Urinary bladder (tissue), 3 donors: ENCODE measurements at regions not wholly inside any gene's neighbourhood (a gene's known extent, or its start where the extent isn't known, plus 50 kb on each side); places are given as distances from the start of the nearest gene placed in this dataset.

ENCODE experiments used
- DNase-seq: peaks from one replicate; pipeline ENCODE4 v3.0.0-alpha.2; 2015; ENCODE audit errors: extremely low spot score
- H3K27ac ChIP-seq: one replicate; pipeline ENCODE4 v1.5.1; 2013; ENCODE audit warnings: low read depth, mild to moderate bottlenecking, moderate library complexity
- H3K36me3 ChIP-seq: one replicate; pipeline ENCODE4 v1.6.1; 2013; ENCODE audit warnings: mild to moderate bottlenecking, moderate library complexity; ENCODE audit not compliant: insufficient read depth
- H3K4me1 ChIP-seq: one replicate; pipeline ENCODE4 v1.6.1; 2013; ENCODE audit warnings: mild to moderate bottlenecking, moderate library complexity; ENCODE audit not compliant: insufficient read depth
- H3K4me3 ChIP-seq: one replicate; pipeline ENCODE4 v1.5.1; 2013; ENCODE audit warnings: low read depth, low read length
- WGBS: extraction: QIAGEN DNeasy Blood & Tissue Kit; methylation state at CpG from one replicate; pipeline ENCODE4 v1.1.7; 2013; 5-methylcytosine and 5-hydroxymethylcytosine counted together
- donor health status: healthy with polysubstance abuse.
- donor health status: healthy.

GRCh38 chr20:40313730-40314129, 375.3 kb downstream of the MAFB start:
- no peak for DNase-seq
- WGBS = 81% methylated on average over 2 of the region's 2 CpGs
- Histone ChIP-seq H3K36me3 (no peaks in the 10 kb centered on the region), H3K27ac (no peak overlapping the region), H3K4me1 (no peaks in the 10 kb centered on the region), H3K4me3 (no peak overlapping the region)

- Histone ChIP-seq H3K4me3 (no peak overlapping the region), H3K4me1 (no peaks in the 10 kb centered on the region), H3K36me3 (no peaks in the 10 kb centered on the region), H3K27ac (no peak overlapping the region)
- no peak for DNase-seq
- 79% methylated on average over 6 of the region's 6 CpGs for WGBS
Observed at GRCh38 chr20:40309731-40310130, 379.3 kb downstream of the MAFB start.

GRCh38 chr20:40307997-40308396, 381.0 kb downstream of the MAFB start:
- Histone ChIP-seq H3K4me1 (no peaks in the 10 kb centered on the region), H3K27ac (no peak overlapping the region), H3K4me3 (no peak overlapping the region), H3K36me3 (no peaks in the 10 kb centered on the region)
- DNase-seq = no peak
- 51% methylated on average over 7 of the region's 7 CpGs for WGBS

GRCh38 chr20:40307268-40307667, 381.8 kb downstream of the MAFB start:
- DNase-seq = no peak
- no peak overlapping the region for H3K27ac ChIP-seq
- no peak overlapping the region for H3K4me3 ChIP-seq
- no peaks in the 10 kb centered on the region for H3K4me1 ChIP-seq
- H3K36me3 ChIP-seq = no peaks in the 10 kb centered on the region
- 66% methylated on average over 3 of the region's 3 CpGs for WGBS

- Histone ChIP-seq H3K4me3 (no peak overlapping the region), H3K36me3 (no peaks in the 10 kb centered on the region), H3K4me1 (no peaks in the 10 kb centered on the region), H3K27ac (no peak overlapping the region)
- 88% methylated on average over 2 of the region's 2 CpGs for WGBS
- DNase-seq = no peak
Observed at GRCh38 chr20:40305303-40305702, 383.7 kb downstream of the MAFB start.

- no peak overlapping the region for H3K27ac ChIP-seq
- H3K4me1 ChIP-seq = no peaks in the 10 kb centered on the region
- no peak overlapping the region for H3K4me3 ChIP-seq
- no peaks in the 10 kb centered on the region for H3K36me3 ChIP-seq
- DNase-seq = no peak
- WGBS = 76% methylated on average over 5 of the region's 5 CpGs
Observed at GRCh38 chr20:40304119-40304613, 384.9 kb downstream of the MAFB start.

- H3K27ac ChIP-seq = no peak overlapping the region
- WGBS = 33% methylated on average over 1 of the region's 1 CpG
- no peaks in the 10 kb centered on the region for H3K36me3 ChIP-seq
- H3K4me3 ChIP-seq = no peak overlapping the region
- no peaks in the 10 kb centered on the region for H3K4me1 ChIP-seq
- no peak for DNase-seq
Observed at GRCh38 chr20:40294747-40295146, 394.3 kb downstream of the MAFB start.

- no peak for DNase-seq
- no peak overlapping the region for H3K27ac ChIP-seq
- H3K4me1 ChIP-seq = no peaks in the 10 kb centered on the region
- WGBS = 58% methylated on average over 6 of the region's 6 CpGs
- H3K36me3 ChIP-seq = no peaks in the 10 kb centered on the region
- H3K4me3 ChIP-seq = no peak overlapping the region
Observed at GRCh38 chr20:40294175-40294574, 394.9 kb downstream of the MAFB start.

- no peak overlapping the region for H3K27ac ChIP-seq
- no peaks in the 10 kb centered on the region for H3K36me3 ChIP-seq
- no peak overlapping the region for H3K4me3 ChIP-seq
- DNase-seq = no peak
- 20% methylated on average over 1 of the region's 1 CpG for WGBS
- no peaks in the 10 kb centered on the region for H3K4me1 ChIP-seq
Observed at GRCh38 chr20:40293740-40294139, 395.3 kb downstream of the MAFB start.

- H3K4me1 ChIP-seq = no peaks in the 10 kb centered on the region
- H3K27ac ChIP-seq = no peak overlapping the region
- no peak for DNase-seq
- no peaks in the 10 kb centered on the region for H3K36me3 ChIP-seq
- 92% methylated on average over 2 of the region's 2 CpGs for WGBS
- H3K4me3 ChIP-seq = no peak overlapping the region
Observed at GRCh38 chr20:40291493-40292135, 397.4 kb downstream of the MAFB start.

GRCh38 chr20:40287683-40288082, 401.4 kb downstream of the MAFB start:
- no peak overlapping the region for H3K27ac ChIP-seq
- WGBS = 87% methylated on average over 2 of the region's 2 CpGs
- no peaks in the 10 kb centered on the region for H3K36me3 ChIP-seq
- no peak overlapping the region for H3K4me3 ChIP-seq
- no peaks in the 10 kb centered on the region for H3K4me1 ChIP-seq
- DNase-seq = no peak

- DNase-seq = peak; percentile 82
- H3K4me1 ChIP-seq = no peaks in the 10 kb centered on the region
- H3K36me3 ChIP-seq = no peaks in the 10 kb centered on the region
- H3K4me3 ChIP-seq = no peak overlapping the region
- 43% methylated on average over 10 of the region's 10 CpGs for WGBS
- H3K27ac ChIP-seq = no peak overlapping the region
Observed at GRCh38 chr20:40286975-40287531, 402.0 kb downstream of the MAFB start.

GRCh38 chr20:40284611-40285010, 404.4 kb downstream of the MAFB start:
- H3K4me3 ChIP-seq = no peak overlapping the region
- no peak for DNase-seq
- H3K27ac ChIP-seq = no peak overlapping the region
- H3K36me3 ChIP-seq = no peaks in the 10 kb centered on the region
- H3K4me1 ChIP-seq = no peaks in the 10 kb centered on the region
- 91% methylated on average over 2 of the region's 2 CpGs for WGBS

- DNase-seq = no peak
- Histone ChIP-seq H3K27ac (no peak overlapping the region), H3K4me1 (no peaks in the 10 kb centered on the region), H3K36me3 (no peaks in the 10 kb centered on the region), H3K4me3 (no peak overlapping the region)
- WGBS = 89% methylated on average over 1 of the region's 1 CpG
Observed at GRCh38 chr20:40283689-40284088, 405.3 kb downstream of the MAFB start.
